Stomach (tissue), 4 donors: ENCODE measurements at regions not wholly inside any gene's neighbourhood (a gene's known extent, or its start where the extent isn't known, plus 50 kb on each side); places are given as distances from the start of the nearest gene placed in this dataset.

ENCODE experiments used
- EP300 ChIP-seq: sonication (generic); formaldehyde crosslinking; IDR thresholded peaks from one replicate; pipeline ENCODE4 v1.6.1; 2017; ENCODE audit warnings: antibody characterized with exemption
- POLR2AphosphoS5 ChIP-seq, 3 donors: sonication (generic); formaldehyde crosslinking; IDR thresholded peaks; one replicate each; pipeline ENCODE4 v1.6.1; 2016; ENCODE audit warnings: antibody characterized with exemption in 3 of 3

DNA sequence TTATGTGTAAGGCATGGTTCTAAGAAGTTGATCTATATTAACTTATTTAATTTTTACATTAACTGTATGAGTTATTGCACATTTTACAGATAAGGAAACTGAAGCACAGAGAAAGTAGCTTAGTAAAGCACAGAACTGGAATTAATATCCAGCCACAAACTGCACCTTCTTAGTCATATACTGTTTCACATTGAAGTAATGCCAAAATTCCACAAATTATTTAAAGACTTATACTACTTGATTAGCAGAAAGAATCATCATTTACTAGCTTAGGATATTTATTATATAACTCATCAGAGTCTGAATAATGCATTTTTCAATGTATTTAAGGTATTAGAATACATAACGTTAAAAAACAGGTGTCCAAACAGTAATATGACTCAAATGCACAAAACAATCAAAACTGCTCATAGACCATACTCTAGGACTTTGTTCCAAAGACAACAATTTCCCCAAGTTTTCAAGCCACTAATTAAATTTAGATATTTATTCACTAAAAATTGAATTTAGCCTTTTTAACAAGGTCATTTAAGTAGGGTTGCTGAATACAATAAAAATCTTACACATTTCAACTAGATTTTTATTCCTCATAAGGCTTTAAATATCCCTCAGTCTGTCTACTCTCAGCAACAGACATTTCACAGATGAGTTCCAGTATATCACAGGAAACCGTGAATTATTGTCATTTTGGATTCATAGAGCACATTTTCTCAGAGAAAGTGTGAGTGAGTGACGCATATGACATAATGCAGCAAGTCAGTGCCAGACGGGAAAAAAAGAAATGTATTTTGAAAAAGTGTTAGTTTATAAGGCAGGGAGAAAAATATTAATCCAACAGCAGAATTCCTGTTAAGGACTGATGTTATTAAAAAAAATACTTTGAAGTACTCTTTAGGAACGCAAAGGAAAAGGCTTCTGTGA, 782.5 kb downstream of the TMTC2 start:
- TF ChIP-seq EP300 (no peak), POLR2AphosphoS5 (IDR thresholded peaks at IDR 0.05) (no peak)
